ENCODE measurements at regions not wholly inside any gene's neighbourhood (a gene's known extent, or its start where the extent isn't known, plus 50 kb on each side); places are given as distances from the start of the nearest gene placed in this dataset.
"Not testable (repeated sequence)": the region's sequence is repeated elsewhere in the genome, so short reads cannot be mapped to it uniquely, and the experiment has no call there.

DNA sequence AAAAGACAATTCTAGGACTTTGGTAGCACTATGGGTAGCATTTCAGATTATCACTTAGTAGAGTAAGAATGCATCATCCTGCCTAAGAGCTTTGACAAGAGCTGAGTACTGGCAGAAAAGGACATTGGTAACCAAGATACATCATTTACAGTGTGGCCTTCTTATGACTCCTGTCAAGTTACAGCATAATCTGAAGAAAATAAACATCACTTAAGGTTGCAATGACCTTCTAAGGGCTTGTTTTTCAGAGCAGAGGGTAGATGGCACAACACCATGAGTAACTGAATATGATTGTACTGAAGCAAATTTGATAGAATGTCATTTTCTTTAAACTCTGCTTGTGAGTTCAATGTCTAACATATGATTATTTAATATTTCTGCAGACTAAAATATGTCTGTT, 822.6 kb downstream of the TBC1D32 start:
- no peak for DNase-seq (ENCODE audit: low read depth)

DNA sequence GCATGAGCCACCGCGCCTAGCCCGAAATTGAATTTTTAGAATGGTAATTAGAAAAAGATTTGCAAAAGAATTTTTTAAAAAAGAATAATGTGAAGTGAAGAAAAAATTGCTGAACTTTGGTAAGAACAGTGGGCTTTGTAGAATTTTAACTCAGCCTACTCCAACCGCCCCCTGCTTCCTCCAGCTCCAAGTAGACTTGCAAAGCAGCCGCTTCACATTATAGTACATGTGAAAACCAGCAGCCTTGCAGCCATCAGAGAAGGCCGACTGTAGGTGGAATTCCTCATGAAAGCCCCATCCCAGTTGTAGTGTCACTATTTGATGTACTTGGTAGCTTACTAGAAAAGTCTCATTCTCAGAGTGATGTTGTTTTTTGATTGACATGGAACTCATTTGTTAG, 835.6 kb downstream of the TBC1D32 start:
- no peak for DNase-seq (ENCODE audit: low read depth)

DNA sequence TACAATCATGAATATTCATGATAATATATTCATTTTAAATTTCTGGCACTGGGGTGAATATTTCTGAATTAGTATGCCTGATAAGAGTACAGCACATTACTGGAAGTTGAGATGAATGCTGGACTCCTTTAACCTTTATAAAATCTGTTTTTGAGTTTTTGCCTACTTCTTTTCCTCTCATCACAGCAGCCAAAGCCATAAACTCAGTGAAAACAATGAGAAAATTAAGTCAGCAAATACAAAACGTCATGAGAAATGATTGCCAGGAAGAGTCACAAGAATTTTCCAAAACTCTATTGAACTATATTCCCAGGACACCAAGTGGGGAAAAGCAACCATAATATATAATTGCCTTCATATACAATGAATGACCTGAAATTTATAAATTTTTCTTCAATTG, 837.6 kb downstream of the TBC1D32 start:
- DNase-seq (ENCODE audit: low read depth), result no peak

DNA sequence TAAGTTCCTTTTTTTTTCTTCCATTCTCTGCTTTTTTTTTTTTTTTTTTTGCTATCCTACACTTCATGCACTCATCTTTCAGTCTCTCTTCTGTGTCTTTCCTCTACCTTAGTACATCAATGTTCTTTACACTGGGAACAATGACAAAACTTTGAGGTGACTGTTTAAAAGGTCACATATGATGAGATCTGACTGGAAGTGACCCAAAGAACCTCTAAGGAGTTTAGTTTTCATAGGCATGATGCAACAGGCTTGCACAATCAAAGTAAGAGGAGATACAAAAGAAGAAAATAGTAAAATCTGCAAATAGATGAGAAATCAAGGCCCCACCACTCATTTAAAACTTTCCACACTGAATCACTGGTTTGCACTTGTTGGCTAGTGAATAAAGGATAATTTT, 840.8 kb downstream of the TBC1D32 start:
- DNase-seq (ENCODE audit: low read depth), result no peak

DNA sequence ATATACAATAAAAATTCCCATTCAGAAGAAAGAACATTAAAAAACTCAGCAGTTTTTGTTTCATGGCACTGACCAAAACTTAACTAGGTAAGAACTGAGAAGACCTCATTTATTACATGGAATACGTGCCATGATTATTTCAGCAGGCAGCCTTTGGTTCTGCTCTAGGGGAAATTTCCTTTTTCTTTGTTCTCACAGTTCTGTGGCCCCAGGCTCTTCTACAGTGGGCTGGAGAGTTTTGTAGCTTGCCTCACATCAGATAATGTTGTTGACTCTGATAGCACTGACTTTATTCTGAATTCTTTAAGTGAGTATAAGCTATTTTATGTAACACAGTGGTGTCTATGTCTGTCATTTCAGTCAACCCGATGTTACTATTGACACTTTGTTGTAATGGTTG, 844.3 kb downstream of the TBC1D32 start:
- no peak for DNase-seq (ENCODE audit: low read depth)

DNA sequence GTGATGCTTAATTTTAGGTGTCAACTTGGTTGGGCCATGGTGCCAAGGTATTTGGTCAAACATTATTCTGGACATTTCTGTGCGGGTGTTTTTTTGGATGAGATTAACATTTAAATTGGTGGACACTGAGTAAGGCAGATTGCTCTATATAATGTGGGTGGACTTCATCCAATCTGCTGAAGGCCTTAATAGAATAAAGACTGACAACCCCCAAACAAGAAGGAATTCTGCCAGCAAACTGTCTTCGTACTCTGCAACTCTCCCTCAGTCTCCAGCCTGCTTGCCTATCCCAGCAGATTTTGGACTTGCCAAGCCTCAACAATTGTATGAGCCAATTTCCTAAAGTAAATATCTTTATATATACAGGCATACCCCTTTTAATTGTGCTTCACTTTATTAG, 850.1 kb downstream of the TBC1D32 start:
- DNase-seq (ENCODE audit: low read depth), result no peak

DNA sequence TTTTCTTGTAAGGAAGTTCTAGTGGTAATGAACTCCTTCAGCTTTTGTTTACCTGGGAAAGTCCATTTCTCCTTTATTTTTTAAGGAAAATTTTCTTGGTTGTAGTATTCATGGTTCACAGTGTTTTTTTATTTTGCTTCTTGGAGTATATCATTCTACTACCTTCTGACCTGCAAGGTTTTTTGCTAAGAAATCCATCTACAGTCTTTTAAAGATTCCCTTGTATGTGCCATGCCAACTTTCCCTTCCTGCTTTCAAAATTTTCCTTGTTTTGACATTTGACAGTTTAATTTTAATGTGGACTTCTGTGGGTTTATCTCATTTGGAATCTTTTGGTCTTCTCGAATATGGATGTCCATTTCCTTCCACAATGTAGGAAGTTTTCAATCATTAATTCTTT, 855.6 kb downstream of the TBC1D32 start:
- no peak for DNase-seq (ENCODE audit: low read depth)

DNA sequence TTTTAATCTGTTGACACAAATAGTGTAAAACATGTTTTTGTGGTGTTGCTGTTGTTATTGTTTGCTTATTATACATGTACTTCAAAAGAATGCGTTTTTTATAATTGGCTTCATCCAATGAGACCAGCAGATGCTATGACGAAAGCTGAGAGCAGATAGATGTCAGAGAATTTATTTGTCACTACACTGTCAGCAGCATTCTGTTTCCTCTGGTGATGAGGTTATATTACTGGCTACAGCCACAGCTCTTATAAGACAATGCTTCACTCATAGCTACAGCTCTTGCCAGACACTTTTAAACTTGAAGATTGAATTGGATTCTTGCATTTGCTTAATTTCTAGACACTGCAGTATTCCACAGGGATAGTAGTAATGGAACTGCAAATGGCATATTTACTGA, 860.5 kb downstream of the TBC1D32 start:
- no peak for DNase-seq (ENCODE audit: low read depth)

DNA sequence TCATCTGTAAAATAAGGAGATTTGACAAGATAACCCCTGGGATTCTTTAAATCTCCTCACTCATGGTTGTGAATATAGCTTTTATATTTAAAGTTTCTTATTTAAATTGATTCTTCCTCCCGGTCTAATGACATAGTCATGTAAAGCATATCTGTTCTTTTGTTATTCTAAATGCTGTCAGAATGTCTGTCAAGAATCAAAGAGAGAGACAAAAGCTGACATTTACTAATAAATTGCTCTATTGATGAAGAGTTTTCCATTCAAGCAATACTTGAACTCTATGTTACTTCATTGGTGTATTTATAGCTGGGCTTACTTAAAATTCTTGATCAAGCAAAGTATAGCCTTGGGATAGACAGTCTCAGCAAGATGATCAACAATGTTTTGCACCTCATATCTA, 865.8 kb downstream of the TBC1D32 start:
- DNase-seq (ENCODE audit: low read depth), result no peak

DNA sequence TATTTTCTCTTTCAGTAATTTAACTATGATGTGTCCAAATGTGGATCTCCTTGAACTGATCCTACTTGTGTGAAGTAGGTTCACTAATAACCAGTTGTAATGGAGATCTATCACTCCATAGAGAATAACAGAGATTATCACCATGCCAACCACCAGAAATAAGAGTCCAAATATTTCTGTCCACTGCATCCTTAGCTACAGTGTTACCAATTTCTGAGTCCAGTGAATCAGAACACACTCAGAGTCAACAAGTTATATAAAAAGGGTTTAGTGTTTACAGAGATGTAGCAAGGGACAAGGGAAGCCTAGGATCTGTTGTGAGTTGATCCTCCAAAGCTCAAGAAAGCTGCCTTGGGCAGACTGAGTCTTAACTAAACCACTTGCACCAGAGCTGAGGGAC, 882.8 kb downstream of the TBC1D32 start:
- DNase-seq (ENCODE audit: low read depth), result no peak

DNA sequence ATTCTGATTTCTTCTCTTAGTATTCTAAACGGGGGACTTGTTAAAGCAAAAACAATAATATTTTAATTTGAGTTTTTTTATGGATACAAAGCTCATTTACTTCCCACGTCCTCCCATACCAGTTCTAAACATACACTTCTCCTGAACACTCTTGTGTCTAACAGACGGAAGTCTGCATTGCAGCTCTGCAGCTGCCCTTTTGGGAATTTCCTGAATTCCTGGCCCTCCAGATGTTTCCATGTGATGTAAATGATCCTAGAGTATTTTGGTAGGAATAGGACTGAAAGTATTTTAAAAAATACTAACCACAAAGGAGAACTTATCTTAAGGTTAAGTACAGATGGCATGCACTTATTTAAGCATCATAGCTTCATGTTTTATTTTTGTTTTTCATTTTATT, 886.7 kb downstream of the TBC1D32 start:
- no peak for DNase-seq (ENCODE audit: low read depth)

DNA sequence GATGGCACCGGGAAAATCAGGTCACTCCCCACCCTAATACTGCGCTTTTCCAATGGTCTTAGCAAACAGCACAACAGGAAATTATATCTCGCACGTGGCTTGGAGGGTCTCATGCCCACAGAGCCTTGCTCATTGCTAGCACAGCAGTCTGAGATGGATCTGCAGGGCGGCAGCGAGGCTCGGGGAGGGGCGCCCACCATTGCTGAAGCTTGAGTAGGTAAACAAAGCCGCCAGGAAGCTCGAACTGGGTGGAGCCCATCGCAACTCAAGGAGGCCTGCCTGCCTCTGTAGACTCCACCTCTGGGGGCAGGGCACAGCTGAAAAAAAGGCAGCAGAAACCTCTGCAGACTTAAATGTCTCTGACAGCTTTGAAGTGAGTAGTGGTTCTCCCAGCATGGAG, 901.4 kb downstream of the TBC1D32 start:
- DNase-seq (ENCODE audit: low read depth), result not testable (repeated sequence)

DNA sequence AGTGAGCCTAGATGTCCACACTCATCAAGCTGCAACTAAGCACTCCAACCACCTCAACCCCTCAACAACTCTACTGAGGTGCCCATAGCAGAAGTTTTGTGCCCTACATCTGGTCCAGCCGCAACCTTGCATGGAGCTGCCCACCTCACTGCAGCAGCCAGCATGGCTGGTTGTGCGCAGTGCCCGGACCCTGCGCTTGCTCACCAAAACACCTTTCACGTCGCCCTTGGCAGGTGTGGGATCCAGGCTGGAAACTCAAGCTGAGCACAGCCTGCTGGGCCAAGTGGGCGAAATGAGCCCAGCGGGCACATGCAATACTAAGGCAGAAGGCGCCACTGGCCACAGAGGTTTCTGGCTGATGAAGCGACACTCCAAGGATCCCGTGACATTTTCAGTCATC, 902.4 kb downstream of the TBC1D32 start:
- no peak for DNase-seq (ENCODE audit: low read depth)

DNA sequence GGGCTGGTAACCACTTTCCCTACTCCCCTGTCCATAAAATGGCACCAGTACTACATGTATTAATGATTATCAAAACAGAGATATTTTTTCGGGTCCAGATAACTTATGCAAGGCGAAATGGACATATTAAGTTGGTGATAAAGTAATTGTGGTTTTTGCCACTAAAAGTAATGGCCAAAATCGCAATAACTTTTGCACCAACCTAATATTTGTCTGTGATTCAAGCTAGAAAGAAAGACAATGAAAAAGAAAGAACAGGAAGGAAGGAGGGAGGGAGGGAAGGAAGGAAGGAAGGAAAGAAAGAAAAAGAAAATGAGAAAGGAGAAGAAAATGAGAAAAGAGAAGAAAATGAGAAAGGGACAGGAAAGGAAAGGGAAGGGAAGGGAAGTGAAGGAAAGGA, 922.9 kb downstream of the TBC1D32 start:
- no peak for DNase-seq (ENCODE audit: low read depth)

DNA sequence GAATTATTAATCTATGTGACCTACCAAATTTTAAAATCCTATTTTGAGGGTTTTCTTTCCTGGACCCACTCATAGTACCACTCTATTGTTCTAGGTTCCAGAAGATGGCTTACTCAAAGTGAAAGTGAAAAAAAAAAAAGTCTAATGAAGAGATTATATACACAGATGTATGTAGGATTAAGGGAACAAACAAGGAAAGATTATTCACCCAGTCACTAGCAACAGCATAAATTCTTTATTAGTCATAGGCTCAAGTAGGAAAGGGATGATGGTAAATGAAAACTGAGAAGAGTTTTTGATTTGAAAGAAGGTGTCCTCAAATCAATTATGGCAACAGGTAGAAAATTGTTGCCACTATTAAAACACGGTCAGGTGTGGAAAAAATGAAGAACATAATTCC, 923.7 kb downstream of the TBC1D32 start:
- DNase-seq (ENCODE audit: low read depth), result no peak

DNA sequence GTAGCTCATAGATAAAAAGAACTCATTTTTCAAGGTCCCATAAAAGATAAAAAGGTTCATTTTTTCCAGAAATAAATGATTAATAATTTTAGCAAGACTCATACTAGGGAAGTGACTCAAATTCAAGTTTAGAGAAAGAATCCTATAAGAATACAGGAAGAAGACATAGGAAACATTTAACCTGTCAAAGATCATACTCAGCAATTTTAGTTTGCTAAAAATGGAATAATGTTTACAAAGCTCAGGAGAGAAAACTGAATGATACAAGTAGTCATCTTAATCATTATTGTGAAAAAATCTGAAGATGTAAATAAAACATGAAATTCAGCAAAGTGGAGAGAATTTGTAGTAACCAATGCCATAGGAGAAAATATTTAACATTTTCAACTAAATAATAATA, 926.6 kb downstream of the TBC1D32 start:
- DNase-seq (ENCODE audit: low read depth), result no peak

DNA sequence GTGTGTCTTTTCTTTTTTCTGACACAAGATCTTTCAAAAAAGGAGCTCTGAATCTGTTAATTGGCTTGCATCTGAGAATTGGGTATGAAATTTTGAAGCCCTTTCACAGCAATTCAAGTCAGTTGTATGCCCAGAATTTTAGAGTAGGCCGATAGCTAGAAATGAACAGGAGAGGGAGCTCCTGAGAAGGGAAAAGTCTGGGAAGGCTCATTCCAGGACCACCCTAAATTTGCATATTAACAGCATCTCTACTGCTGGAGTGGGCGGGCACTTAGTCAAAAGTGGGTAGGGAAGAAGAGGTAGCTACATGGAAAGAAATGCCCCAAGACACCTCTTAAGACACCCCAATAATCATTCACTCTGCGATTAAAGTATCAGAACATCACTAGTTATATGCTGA, 928.3 kb downstream of the TBC1D32 start:
- DNase-seq (ENCODE audit: low read depth), result no peak

DNA sequence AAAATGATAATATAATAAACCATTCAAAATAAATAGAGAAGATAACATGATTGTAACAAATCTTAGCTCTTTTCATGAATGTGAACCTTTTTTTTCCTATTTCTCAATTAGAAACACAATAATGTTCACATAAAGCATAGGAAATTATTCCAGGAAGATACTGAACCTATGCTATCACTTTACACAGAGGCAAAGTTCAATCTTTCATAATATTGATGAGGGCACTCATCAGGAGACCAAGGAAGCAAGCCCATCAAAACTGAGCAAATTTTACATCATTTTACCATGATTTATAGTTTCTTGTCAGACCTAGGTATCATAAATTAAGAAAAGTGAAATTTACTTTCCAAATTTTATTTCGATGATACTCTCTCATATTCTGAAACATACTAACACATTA, 938.5 kb downstream of the TBC1D32 start:
- DNase-seq (ENCODE audit: low read depth), result no peak

DNA sequence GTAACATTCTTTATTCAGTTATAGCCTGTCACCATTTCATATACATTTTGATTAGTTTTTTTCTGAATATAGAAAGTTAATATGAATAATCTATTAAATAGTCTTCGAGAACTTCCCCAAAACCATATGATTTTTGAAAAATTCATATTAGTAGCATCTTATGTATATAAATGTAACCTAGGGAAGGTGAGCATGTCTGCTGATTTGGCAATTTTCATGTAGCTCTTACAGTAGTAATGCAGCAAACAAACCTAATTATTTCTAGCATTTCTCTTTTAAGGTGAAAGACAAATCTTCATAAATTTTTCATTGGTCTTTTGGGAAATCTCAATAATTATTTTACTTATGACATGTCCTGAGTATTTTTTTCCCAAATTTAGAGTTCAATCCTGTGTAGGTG, 939.0 kb downstream of the TBC1D32 start:
- DNase-seq (ENCODE audit: low read depth), result no peak

DNA sequence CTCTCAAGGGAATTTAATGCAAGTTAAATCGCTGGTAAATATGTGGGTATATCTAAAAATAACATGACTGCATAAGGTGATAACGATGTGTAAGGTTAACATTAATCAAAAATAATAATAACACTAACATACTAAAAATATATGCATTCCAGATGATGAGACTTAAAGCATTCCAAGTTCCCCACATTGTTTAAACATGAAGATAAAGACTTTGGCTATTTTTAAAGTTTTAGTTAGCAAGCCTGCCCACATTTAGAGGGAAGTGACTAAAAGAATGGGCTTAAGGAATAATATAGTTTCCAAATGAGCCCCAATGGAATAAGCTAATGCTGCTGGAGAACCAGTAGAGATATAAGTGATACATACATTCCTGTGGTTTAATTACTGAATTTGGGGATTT, 941.3 kb downstream of the TBC1D32 start:
- no peak for DNase-seq (ENCODE audit: low read depth)

DNA sequence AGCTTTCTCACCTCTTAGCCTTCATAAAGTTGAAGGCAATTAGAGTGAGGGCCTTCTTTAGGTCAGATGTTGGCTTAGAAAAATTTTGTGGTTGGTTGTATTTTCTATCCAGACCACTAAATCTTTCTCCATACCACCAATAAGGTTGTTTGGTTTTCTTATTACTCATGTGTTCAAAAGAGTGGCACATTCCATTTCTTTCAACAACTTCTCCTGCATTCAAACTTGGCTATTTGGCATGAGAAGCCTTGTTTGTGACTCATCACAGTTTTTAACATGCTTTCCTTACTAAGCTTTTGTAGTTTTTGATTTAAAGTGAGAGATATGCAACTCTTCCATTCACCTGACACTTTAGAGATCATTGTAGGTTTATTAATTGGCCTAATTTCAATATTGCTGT, 949.6 kb downstream of the TBC1D32 start:
- no peak for DNase-seq (ENCODE audit: low read depth)

DNA sequence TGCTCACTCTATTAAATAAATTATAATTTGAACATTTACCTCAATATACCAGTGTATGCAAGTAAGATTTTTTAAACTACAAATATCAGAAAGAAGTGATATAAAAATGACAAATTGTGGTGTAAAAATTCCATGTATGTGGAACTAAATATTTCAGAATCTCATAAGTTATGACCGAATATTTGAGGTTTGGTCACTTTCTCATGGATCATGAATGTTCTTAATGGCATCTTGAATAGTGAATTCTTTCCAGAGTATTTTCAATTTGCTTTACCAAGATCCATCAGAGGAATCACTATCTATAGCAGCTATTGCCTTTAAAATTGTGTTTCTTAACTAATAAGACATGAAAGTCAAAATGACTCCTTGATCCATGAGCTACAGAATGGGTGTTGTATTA, 950.6 kb downstream of the TBC1D32 start:
- DNase-seq (ENCODE audit: low read depth), result no peak

DNA sequence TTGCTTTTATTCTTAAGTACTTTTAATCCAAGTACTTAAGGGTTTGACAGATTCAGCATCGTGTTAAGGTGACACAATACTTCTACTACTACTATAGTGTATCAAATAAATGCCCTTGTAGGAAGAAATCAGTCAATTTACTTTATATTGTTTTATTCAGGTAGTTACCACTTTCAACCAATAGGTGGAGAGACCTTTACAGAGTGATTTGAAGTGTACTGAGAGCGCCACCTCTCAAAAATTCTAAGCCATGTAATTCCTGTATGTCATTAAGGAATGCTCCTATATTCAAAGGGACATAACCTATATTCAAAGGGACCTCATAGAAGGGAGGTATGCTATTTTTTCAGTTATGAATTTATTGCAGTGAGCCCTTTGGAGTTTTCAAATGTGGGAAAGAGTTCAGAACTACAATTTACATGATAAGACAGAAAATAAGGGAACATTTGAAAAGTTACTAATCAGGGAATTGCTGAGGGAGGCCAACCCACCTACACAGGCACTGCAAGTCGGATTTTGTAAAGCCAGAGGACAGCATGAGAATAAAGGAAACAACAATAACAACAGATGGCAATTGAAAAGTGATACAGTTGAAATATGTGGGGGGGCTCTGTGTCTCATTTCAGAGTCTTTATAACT, 955.6 kb downstream of the TBC1D32 start:
- peak; percentile 0 for DNase-seq (ENCODE audit: low read depth)

DNA sequence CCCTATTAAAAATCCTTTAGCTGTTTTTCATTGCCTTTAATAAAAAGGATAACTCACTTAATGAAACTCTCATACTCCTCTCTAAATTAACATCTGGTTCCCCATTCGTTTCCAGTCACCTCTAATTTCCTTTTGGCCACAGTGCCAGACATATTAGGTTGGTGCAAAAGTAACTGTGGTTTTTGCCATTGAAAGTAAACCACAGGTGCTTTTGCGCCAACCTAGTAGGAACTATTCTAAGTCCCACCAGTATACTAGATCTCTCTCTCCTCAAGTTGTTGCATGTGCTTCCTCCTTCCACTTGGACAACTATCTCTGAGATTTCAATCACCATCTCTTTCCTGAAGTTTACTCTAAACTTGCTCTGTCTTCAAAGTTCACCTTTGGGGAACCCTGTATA, 961.1 kb downstream of the TBC1D32 start:
- DNase-seq (ENCODE audit: low read depth), result no peak

DNA sequence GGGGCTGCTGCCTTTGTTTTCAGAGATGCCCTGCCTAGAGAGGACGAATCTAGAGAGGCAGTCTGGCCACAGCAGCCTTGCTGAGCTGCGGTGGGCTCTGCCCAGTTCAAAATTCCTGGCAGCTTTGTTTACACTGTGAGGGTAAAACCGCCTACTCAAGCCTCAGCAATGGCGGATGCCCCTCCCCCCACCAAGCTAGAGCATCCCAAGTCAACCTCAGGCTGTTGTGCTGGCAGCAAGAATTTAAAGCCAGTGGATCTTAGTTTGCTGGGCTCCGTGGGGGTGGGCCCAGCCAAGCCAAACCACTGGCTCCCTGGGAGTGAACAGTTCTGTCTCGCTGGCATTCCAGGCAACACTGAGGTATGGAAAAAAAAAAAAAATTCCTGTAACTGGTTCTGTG, 970.9 kb downstream of the TBC1D32 start:
- DNase-seq (ENCODE audit: low read depth), result no peak
